ENCODE measurements at regions not wholly inside any gene's neighbourhood (a gene's known extent, or its start where the extent isn't known, plus 50 kb on each side); places are given as distances from the start of the nearest gene placed in this dataset.

- no peak for TF ChIP-seq CTCF (IDR thresholded peaks at IDR 0.05)
- TF ChIP-seq ZFX (IDR thresholded peaks at IDR 0.05; ENCODE audit: borderline replicate concordance) = no peak
Observed at GRCh38 chr12:22919883-22920282, 294.9 kb downstream of the ETNK1 start.

All from 22Rv1 (cell line).